DND-41 (cell line): ENCODE measurements at regions not wholly inside any gene's neighbourhood (a gene's known extent, or its start where the extent isn't known, plus 50 kb on each side); places are given as distances from the start of the nearest gene placed in this dataset.

Experiments used
- ATAC-seq: fragments of 200-7000 bp; cut with Tn5 transposase; 3 replicates; pipeline ENCODE4 v1.9.1; 2021; ENCODE audit warnings: low read depth; ENCODE audit not compliant: insufficient read depth
- DNase-seq: peaks from one replicate; pipeline ENCODE4 v3.0.0-alpha.2; 2020
- H2AFZ ChIP-seq: 2 replicates; pipeline ENCODE4 v1.6.0; 2012; ENCODE audit warnings: low read depth, low read length
- H3K27ac ChIP-seq: 2 replicates; pipeline ENCODE4 v1.5.1; 2012; ENCODE audit warnings: low read length, inconsistent platforms
- H3K27me3 ChIP-seq: fragments of 200-600 bp; sonication (generic); 2 replicates; pipeline ENCODE4 v1.6.0; 2012; ENCODE audit warnings: low read length, mild to moderate bottlenecking, inconsistent platforms; ENCODE audit not compliant: insufficient read depth, poor library complexity
- H3K36me3 ChIP-seq: 2 replicates; pipeline ENCODE4 v1.5.1; 2012; ENCODE audit warnings: low read length, inconsistent platforms; ENCODE audit not compliant: insufficient read depth
- H3K4me1 ChIP-seq: 2 replicates; pipeline ENCODE4 v1.5.1; 2012; ENCODE audit warnings: mild to moderate bottlenecking, low read length; ENCODE audit not compliant: insufficient read depth
- H3K4me2 ChIP-seq: 2 replicates; pipeline ENCODE4 v1.6.0; 2012; ENCODE audit warnings: mild to moderate bottlenecking, moderate library complexity, low read length, inconsistent platforms; ENCODE audit not compliant: insufficient read depth
- H3K4me3 ChIP-seq, 2 experiments: fragments of 200-600 bp in 1 of 2; shearing (Covaris generic) in 1 of 2; 2 replicates each; pipeline ENCODE4 v1.5.1; 2012 to 2016; ENCODE audit warnings: inconsistent platforms in 2 of 2, low read length in 2 of 2, mild to moderate bottlenecking in 2 of 2, low read depth in 1 of 2, moderate library complexity in 1 of 2
- H3K79me2 ChIP-seq: 2 replicates; pipeline ENCODE4 v1.6.0; 2012; ENCODE audit warnings: low read length, inconsistent platforms; ENCODE audit not compliant: insufficient read depth
- H3K9ac ChIP-seq: 2 replicates; pipeline ENCODE4 v1.6.0; 2012; ENCODE audit warnings: low read depth, mild to moderate bottlenecking, inconsistent platforms, low read length, moderate library complexity
- H3K9me3 ChIP-seq: 2 replicates; pipeline ENCODE4 v1.5.1; 2012; ENCODE audit warnings: low read length, moderate library complexity, mild to moderate bottlenecking, inconsistent platforms; ENCODE audit not compliant: insufficient read depth, severe bottlenecking
- H4K20me1 ChIP-seq: 2 replicates; pipeline ENCODE4 v1.6.0; 2012; ENCODE audit warnings: low read length; ENCODE audit not compliant: insufficient read depth
- EZH2 ChIP-seq: IDR thresholded peaks from 3 replicates; pipeline ENCODE4 v1.6.1; 2012; ENCODE audit warnings: borderline replicate concordance, low read depth, mild to moderate bottlenecking, moderate library complexity, low read length, inconsistent platforms; ENCODE audit not compliant: severe bottlenecking
- TF ChIP-seq, protein P1 (sequence below): IDR thresholded peaks from 2 replicates; pipeline ENCODE4 v1.5.1; 2012; ENCODE audit warnings: borderline replicate concordance, low read length, moderate library complexity, mild to moderate bottlenecking; ENCODE audit not compliant: poor library complexity, severe bottlenecking; ENCODE audit errors: extremely low read depth

DNA sequence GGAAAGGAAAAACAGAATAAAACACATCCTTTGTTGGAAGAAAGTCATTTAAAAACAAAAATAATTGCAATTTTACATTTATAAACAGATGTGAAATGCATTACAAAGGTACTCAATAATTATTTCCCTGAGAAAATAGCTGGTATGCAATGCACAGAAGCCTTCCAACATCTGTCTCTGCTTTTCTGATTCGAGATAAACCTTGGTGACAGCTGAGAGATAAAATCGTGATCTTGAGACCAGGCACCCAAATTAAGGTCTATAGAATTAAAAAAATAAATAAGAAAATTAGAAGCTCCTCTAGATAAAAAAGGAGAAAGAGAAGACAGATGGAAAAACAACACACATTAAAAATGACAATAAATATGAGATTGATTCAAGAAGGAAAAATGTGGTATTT, 544.0 kb downstream of the SPRY1 start:
- TF ChIP-seq, protein P1, sequence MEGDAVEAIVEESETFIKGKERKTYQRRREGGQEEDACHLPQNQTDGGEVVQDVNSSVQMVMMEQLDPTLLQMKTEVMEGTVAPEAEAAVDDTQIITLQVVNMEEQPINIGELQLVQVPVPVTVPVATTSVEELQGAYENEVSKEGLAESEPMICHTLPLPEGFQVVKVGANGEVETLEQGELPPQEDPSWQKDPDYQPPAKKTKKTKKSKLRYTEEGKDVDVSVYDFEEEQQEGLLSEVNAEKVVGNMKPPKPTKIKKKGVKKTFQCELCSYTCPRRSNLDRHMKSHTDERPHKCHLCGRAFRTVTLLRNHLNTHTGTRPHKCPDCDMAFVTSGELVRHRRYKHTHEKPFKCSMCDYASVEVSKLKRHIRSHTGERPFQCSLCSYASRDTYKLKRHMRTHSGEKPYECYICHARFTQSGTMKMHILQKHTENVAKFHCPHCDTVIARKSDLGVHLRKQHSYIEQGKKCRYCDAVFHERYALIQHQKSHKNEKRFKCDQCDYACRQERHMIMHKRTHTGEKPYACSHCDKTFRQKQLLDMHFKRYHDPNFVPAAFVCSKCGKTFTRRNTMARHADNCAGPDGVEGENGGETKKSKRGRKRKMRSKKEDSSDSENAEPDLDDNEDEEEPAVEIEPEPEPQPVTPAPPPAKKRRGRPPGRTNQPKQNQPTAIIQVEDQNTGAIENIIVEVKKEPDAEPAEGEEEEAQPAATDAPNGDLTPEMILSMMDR: no peak
- TF ChIP-seq EZH2: no peak
- H3K27ac ChIP-seq: no peak overlapping the region
- H3K4me1 ChIP-seq: no peaks in the 10 kb centered on the region
- no peak overlapping the region for H3K9ac ChIP-seq
- ATAC-seq (no peak), DNase-seq (no peak)
- no peaks in the 10 kb centered on the region for H3K36me3 ChIP-seq
- no peak overlapping the region for H2AFZ ChIP-seq
- H3K4me2 ChIP-seq: no peak overlapping the region
- H3K79me2 ChIP-seq: no peaks in the 10 kb centered on the region
- H3K27me3 ChIP-seq: no peaks in the 10 kb centered on the region
- no peak overlapping the region for H3K4me3 ChIP-seq
- no peaks in the 10 kb centered on the region for H3K9me3 ChIP-seq
- no peaks in the 10 kb centered on the region for H4K20me1 ChIP-seq

DNA sequence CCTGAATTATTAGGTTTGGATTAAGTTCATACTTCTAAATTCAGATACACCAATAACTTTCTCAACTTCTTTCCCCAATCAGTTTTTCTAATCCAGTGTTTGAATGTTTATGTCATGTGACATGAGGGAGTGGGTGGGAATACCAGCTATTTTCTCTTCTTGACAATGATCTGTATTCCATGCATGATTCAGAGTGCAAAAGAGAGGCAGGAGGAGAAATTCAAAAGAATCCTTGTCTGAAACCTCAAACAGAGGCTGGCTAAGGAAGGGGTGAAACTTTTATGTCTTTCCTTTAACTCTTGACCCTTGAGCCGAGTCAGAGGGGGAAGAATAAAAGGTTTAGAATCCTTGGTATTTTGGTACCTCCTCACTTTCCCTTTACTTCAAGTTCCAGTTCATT, 544.7 kb downstream of the SPRY1 start:
- no peak overlapping the region for H3K27ac ChIP-seq
- H3K4me2 ChIP-seq: no peak overlapping the region
- DNase-seq (no peak), ATAC-seq (no peak)
- no peaks in the 10 kb centered on the region for H3K36me3 ChIP-seq
- no peaks in the 10 kb centered on the region for H4K20me1 ChIP-seq
- no peak for TF ChIP-seq EZH2
- TF ChIP-seq, protein P1: no peak
- H3K27me3 ChIP-seq: no peaks in the 10 kb centered on the region
- H3K79me2 ChIP-seq: no peaks in the 10 kb centered on the region
- no peak overlapping the region for H3K4me3 ChIP-seq
- H3K9ac ChIP-seq: no peak overlapping the region
- H2AFZ ChIP-seq: no peak overlapping the region
- no peaks in the 10 kb centered on the region for H3K9me3 ChIP-seq
- no peaks in the 10 kb centered on the region for H3K4me1 ChIP-seq

DNA sequence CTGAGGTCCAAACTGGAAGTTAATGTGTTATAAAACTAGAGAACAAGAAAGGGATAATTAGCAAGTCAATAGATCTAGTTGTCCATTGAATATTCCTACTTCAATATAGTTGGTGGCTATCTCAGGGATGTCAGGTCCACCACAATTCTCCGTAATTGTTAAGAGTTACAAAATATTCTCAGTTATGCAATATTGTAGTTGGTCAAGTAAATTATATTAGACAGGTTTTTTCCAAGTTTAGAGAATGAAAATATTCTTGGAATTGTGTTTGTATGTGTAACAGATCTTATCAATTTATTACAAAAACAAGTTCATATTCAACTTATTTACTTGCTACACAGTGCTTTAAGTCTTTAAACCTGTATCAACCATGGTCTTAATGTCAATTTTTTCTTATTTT, 547.4 kb downstream of the SPRY1 start:
- H2AFZ ChIP-seq: no peak overlapping the region
- no peaks in the 10 kb centered on the region for H3K27me3 ChIP-seq
- ATAC-seq (no peak), DNase-seq (no peak)
- H3K27ac ChIP-seq: no peak overlapping the region
- H3K36me3 ChIP-seq: no peaks in the 10 kb centered on the region
- no peak overlapping the region for H3K4me2 ChIP-seq
- no peaks in the 10 kb centered on the region for H3K9me3 ChIP-seq
- H4K20me1 ChIP-seq: no peaks in the 10 kb centered on the region
- no peak overlapping the region for H3K9ac ChIP-seq
- no peak for TF ChIP-seq EZH2
- TF ChIP-seq, protein P1: no peak
- H3K4me3 ChIP-seq: no peak overlapping the region
- no peaks in the 10 kb centered on the region for H3K79me2 ChIP-seq
- H3K4me1 ChIP-seq: no peaks in the 10 kb centered on the region

DNA sequence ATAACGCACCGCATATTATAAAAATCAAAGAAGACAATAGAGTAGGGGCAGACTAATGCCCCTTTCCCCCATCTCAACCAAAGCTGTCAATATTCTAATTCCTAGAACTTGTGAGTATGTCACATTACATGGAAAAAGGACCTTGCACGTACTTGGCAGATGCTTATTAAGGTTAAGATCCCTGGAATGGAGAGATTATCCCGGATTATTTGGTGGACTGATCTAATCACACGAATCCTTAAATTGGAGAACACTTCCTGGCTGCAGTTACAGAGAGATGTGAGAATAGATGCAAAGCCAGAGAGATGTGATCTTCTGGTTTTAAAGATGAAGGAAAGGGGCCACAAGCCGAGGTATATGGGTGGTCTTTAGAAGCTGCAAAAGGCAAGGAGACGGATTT, 548.7 kb downstream of the SPRY1 start:
- Histone ChIP-seq H3K36me3 (no peaks in the 10 kb centered on the region), H3K4me2 (no peak overlapping the region), H3K4me1 (no peaks in the 10 kb centered on the region), H3K4me3 (no peak overlapping the region), H3K9ac (no peak overlapping the region), H3K9me3 (no peaks in the 10 kb centered on the region), H3K79me2 (no peaks in the 10 kb centered on the region), H2AFZ (no peak overlapping the region), H3K27ac (no peak overlapping the region), H3K27me3 (no peaks in the 10 kb centered on the region), H4K20me1 (no peaks in the 10 kb centered on the region)
- no peak for TF ChIP-seq EZH2
- TF ChIP-seq, protein P1: no peak
- no peak for DNase-seq
- ATAC-seq: no peak
